Peyer's patch (tissue), 4 donors: ENCODE measurements at regions not wholly inside any gene's neighbourhood (a gene's known extent, or its start where the extent isn't known, plus 50 kb on each side); places are given as distances from the start of the nearest gene placed in this dataset.

ENCODE experiments used
- CTCF ChIP-seq, 6 experiments: fragments of 450-650 bp in 4 of 6; fragments of 200-600 bp in 2 of 6; sonication (generic) in 1 of 6; IDR thresholded peaks; one replicate each; pipeline ENCODE4 v1.5.1; 2017 to 2019; ENCODE audit warnings: antibody characterized with exemption in 6 of 6, mild to moderate bottlenecking in 3 of 6, moderate library complexity in 1 of 6
- POLR2A ChIP-seq, 2 donors: fragments of 450-650 bp; IDR thresholded peaks; one replicate each; pipeline ENCODE4 v1.5.1; 2017; ENCODE audit warnings: antibody characterized with exemption in 2 of 2, mild to moderate bottlenecking in 2 of 2, moderate library complexity in 2 of 2

- TF ChIP-seq CTCF (IDR thresholded peaks at IDR 0.05), result no peak
- no peak for TF ChIP-seq POLR2A (IDR thresholded peaks at IDR 0.05)
Measured at GRCh38 chr4:13840502-13841190, 213.1 kb upstream of the BOD1L1 start.
